Cerebellar nuclear complex (tissue), 1 donor: ENCODE measurements at regions not wholly inside any gene's neighbourhood (a gene's known extent, or its start where the extent isn't known, plus 50 kb on each side); places are given as distances from the start of the nearest gene placed in this dataset.

Experiments used
- DNase-seq, 2 experiments: peaks; one replicate each; lab custom pipeline; 2025; lab: John Stamatoyannopoulos, UW

DNA sequence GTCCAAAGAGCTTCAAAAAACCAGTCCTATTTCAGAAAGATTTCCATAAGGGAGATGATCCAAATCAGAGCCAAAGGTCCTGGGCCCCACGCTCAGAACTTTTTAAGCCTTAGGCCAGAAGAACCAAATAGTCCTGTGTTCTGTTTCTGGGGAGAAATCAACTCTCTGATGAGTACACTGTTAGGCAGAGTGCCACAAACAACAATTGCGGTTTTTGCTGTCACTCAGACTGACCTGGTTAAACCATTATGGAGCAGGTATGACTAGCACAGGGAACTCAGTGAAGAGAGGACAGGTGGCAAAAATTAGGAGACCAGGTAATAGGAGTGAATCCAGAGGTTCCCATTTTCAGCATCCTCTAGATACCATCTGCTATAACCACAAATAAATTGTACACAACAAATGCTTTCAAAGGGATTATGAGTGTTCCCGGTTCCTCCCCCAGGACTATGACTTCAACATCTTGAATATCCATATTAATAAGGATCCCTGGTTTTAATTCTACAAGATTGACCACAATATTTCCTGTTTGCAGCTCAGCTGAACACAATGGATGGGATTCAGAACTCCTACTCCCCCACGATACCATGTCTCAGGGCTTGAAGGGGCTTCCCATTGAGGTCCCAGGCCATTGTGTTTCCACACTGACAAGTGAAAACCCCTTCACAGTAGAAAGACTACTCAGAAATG lies 52.1 kb upstream of the FREM1 start:
- no peak for DNase-seq

DNA sequence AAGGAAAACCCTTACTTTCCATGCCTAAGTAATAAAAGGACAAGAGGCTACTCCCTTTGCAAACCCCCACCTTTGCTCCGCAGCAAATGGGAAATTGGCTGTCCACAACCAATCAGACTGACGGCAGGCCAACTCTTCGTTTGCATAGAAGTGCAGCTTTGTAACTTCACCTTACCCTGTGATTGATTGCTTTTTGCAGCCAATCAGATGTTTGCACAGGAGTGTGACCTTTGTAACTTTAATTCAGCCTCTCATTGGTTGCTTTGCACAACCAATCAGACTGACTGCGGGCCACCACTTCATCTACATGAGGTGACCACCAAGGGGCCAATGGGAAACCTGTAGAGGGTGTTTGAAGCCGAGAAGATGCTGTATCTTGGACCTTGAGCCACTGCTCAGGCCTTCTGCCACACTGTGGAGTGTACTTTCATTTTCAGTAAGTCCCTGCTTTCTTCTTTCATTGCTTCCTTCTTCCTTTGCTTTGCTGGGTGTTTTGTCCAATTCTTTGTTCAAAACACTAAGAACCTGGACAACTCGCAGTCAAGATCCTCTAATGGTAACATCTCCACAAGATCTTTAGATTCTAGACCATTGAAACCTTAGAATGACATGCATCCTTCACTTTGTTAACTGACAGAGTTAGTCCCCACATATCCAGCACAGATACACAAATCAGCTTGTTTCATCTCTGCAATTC lies 51.3 kb upstream of the FREM1 start:
- DNase-seq, result no peak

DNA sequence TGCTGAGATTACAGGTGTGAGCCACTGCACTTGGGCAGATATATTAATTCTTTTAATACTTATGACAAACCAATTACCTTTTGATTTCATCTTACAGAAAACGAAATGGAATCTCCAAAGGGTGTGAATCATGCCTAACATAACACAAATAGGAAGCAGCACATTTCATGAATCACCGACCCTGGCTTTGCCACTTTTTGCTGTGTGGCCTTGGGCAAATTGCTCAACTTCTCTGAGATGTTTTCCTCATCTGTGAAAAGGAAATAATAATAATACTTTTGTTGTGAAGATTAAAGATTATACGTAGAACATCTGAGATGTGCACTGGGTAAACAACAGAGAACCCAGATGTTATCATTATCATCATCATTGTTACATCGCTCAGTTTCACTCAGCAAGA lies 50.7 kb upstream of the FREM1 start:
- no peak for DNase-seq
